NCI-H2196 treated with DMSO at 0.1 percent for 48 hours (cell line): ENCODE measurements at regions not wholly inside any gene's neighbourhood (a gene's known extent, or its start where the extent isn't known, plus 50 kb on each side); places are given as distances from the start of the nearest gene placed in this dataset.
"Not testable (repeated sequence)": the region's sequence is repeated elsewhere in the genome, so short reads cannot be mapped to it uniquely, and the experiment has no call there.

Source experiments
- DNase-seq: peaks from one replicate; lab custom pipeline; 2025; ENCODE audit not compliant: unreplicated experiment; lab: John Stamatoyannopoulos, UW

GRCh38 chr14:84085493-84085892, 1444.5 kb upstream of the FLRT2 start:
- no peak for DNase-seq

DNA sequence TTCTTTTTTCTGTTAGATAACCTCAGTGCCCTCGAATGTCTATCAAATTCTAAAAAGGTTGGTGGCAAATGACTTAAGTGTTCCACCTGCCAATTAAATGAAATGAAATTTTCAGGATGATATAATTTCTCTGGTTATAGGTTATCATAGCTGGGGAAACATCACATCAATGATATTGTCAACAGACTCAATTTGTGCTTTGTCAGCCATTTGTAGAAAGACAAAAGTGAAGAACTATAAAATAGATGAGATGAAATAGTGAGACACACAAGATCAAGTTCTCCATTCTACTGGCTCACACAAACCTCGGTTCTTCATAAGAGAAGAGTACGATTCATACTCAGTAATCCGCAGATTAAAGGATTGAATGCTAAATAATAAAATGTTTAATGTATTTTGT, 1443.2 kb upstream of the FLRT2 start:
- no peak for DNase-seq

DNA sequence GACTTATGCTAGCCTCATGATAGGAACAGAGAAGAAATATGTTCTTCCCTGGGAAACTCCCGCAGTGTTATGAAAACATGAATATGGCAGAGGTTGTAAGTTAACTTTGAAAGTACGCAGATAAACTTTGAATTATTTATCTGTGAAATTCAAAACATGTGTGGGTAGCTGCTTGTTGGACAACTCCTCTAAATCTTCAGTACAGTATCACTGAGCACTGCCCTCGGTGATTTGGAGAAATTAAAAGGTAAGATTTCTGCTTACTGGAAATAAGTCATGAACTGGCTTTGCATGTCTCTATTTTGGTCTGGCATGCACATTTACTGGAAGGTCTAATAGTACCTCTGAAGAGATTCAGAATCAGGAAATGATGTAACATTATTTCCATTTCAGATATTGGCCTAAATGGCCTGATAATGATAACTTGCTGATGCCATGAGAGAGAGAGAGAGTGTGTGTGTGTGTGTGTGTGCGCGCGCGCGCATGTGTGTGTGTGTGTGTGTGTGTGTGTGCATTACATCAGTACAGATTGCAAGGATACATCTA, 1441.9 kb upstream of the FLRT2 start:
- no peak for DNase-seq

DNA sequence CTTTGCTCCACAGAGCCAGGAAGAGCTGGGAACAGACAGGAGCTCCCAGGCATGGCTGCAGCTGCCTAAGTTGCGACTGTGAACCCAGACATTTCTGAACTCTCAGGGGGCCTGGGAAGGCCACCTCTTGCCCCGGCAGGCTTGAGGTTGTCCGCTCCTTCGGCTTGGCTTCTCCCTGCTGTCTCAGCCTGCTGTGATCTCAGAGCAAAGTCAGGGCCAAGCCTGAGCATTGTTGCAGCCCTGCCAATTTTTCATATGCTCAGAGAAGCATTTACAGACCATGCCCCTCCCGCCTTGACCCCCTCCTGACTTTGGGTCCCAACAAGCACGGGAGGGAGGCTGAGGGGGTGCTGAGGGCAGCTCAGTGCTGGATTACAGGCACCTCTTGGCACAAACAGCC, 1439.1 kb upstream of the FLRT2 start:
- DNase-seq = no peak

- no peak for DNase-seq
Observed at GRCh38 chr14:84095681-84096080, 1434.3 kb upstream of the FLRT2 start.

DNA sequence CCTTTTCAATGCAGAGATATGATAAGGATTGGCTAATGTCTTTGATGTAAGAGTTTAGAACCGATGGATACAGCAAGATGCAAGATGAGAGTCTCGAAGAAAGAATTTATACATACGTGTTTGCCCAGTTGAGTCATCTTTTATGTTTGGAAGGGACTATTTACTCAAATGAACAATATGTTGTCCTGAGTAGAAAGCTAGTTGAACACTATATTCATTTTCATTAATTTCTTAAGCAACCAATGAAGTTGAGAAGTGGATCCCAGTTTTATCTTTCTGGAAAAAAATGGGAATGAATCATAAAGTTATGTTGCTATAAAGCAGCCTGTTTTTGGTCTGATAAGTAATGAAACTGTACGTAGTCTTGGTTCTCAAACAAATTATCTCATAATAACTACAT, 1431.7 kb upstream of the FLRT2 start:
- no peak for DNase-seq

GRCh38 chr14:84099560-84099959, 1430.4 kb upstream of the FLRT2 start:
- not testable (repeated sequence) for DNase-seq

- no peak for DNase-seq
Observed at GRCh38 chr14:84107835-84108343, 1422.1 kb upstream of the FLRT2 start.

GRCh38 chr14:84108746-84109457, 1421.0 kb upstream of the FLRT2 start:
- no peak for DNase-seq

- no peak for DNase-seq
Observed at GRCh38 chr14:84112589-84112988, 1417.4 kb upstream of the FLRT2 start.

- DNase-seq = no peak
Observed at GRCh38 chr14:84125676-84126075, 1404.3 kb upstream of the FLRT2 start.

DNA sequence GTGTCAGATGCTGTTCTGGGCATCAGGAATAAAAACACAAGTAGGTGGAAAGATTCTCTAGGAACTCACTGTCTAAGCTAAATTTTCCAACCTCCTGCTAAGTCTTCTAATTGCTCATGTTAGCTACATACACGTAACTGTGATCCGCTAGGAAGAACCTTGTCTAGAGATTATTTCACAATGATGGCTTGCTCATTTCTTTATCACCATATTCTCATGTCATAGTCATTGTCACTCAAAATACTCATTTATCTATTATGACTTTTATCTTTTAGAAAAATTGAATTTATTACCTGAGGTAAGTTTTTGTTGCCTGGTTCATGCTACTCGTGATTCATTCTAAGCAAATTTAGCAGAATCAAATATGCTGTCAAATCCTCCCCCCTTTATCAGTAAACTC, 1402.4 kb upstream of the FLRT2 start:
- no peak for DNase-seq

DNA sequence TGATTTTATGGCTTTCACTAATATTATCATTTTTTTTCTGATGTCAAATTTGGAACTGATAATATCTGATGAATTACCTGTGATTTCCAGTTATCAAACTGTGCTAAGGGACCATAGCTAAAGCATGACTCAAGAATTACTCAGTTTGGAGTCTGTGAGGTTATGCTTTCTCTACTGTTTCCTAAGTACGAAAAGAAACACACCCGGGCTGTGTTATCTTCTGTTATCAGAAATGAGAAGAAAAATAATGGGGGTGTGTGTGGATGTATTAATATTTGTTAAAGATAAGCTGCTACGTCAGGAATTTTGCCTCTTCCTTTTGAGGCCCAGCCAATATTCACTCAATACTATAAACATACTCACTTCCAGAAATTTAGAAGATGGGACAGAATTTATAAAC, 1401.9 kb upstream of the FLRT2 start:
- DNase-seq = no peak

- no peak for DNase-seq
Observed at GRCh38 chr14:84129007-84129406, 1400.9 kb upstream of the FLRT2 start.

- DNase-seq = no peak
Observed at GRCh38 chr14:84129941-84130340, 1400.0 kb upstream of the FLRT2 start.

DNA sequence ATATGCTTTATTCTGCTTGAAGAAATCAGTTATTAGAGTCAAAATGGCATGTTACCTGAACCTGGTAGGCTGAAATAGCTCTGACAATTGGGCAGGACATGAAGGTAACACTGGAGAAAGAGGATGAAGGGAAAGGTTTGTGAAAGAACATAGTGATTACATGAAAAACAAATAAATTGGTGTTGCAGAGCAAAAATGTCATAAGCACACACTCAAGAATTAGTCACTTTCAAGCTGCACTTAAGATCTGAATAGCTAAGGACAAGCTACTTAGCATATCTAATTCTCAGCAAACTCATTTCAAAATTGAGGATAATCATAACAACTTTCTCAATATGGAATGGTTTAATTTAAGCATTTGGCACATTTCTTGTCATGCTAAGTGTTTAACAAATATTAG, 1398.0 kb upstream of the FLRT2 start:
- DNase-seq = no peak

DNA sequence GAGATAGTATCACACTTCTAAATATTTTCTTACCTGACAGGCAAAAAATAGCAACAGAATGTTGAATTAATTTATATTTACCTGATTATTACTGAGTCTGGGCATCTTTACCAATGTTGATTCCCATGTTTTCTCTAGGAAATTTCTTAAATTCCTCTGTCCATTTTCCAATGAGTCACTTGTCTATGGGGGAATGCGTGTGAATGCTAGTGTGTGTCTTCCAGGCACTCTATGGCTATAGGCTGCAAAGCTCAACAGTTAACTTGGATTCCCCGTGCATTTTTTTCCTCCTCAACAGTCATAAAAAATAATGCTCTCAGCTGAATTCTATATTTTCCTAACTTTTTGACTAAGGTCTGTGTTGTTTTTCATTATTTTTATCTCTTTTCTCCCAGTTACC, 1385.8 kb upstream of the FLRT2 start:
- DNase-seq = no peak

GRCh38 chr14:84152452-84152851, 1377.5 kb upstream of the FLRT2 start:
- no peak for DNase-seq

- no peak for DNase-seq
Observed at GRCh38 chr14:84162633-84163032, 1367.3 kb upstream of the FLRT2 start.

- no peak for DNase-seq
Observed at GRCh38 chr14:84167026-84167425, 1362.9 kb upstream of the FLRT2 start.

- no peak for DNase-seq
Observed at GRCh38 chr14:84180336-84180735, 1349.6 kb upstream of the FLRT2 start.

GRCh38 chr14:84181072-84181471, 1348.9 kb upstream of the FLRT2 start:
- DNase-seq = no peak

GRCh38 chr14:84195514-84195913, 1334.4 kb upstream of the FLRT2 start:
- no peak for DNase-seq
